GM19351 (cell line): ENCODE measurements at regions not wholly inside any gene's neighbourhood (a gene's known extent, or its start where the extent isn't known, plus 50 kb on each side); places are given as distances from the start of the nearest gene placed in this dataset.

ENCODE experiments used
- ATAC-seq: cut with Tn5 transposase; IDR thresholded peaks from one replicate; pipeline ENCODE4 v1.9.1; 2021; ENCODE audit warnings: mild to moderate bottlenecking, moderate library complexity; ENCODE audit not compliant: unreplicated experiment

GRCh38 chr1:14294860-14295536, 303.5 kb upstream of the KAZN start:
- ATAC-seq: no peak

- ATAC-seq: no peak
These were observed 301.7 kb upstream of the KAZN start for GRCh38 chr1:14296795-14297194.

- ATAC-seq: no peak
These were observed 301.1 kb upstream of the KAZN start for GRCh38 chr1:14297356-14297755.

GRCh38 chr1:14298806-14299205, 299.7 kb upstream of the KAZN start:
- ATAC-seq: no peak

GRCh38 chr1:14300991-14301703, 297.3 kb upstream of the KAZN start:
- no peak for ATAC-seq

- ATAC-seq: no peak
These were observed 296.8 kb upstream of the KAZN start for GRCh38 chr1:14301704-14302024.

- no peak for ATAC-seq
These were observed 296.5 kb upstream of the KAZN start for GRCh38 chr1:14302025-14302424.

GRCh38 chr1:14303011-14303410, 295.5 kb upstream of the KAZN start:
- no peak for ATAC-seq

GRCh38 chr1:14304381-14304865, 294.1 kb upstream of the KAZN start:
- no peak for ATAC-seq

- no peak for ATAC-seq
These were observed 290.0 kb upstream of the KAZN start for GRCh38 chr1:14308460-14308859.

GRCh38 chr1:14309984-14310383, 288.5 kb upstream of the KAZN start:
- no peak for ATAC-seq

- ATAC-seq: no peak
These were observed 288.0 kb upstream of the KAZN start for GRCh38 chr1:14310476-14310875.

- ATAC-seq: no peak
These were observed 284.6 kb upstream of the KAZN start for GRCh38 chr1:14313731-14314431.

- ATAC-seq: no peak
These were observed 279.7 kb upstream of the KAZN start for GRCh38 chr1:14318830-14319229.

- ATAC-seq: no peak
These were observed 278.0 kb upstream of the KAZN start for GRCh38 chr1:14320518-14320917.

GRCh38 chr1:14320986-14321385, 277.5 kb upstream of the KAZN start:
- ATAC-seq: no peak

- ATAC-seq: no peak
These were observed 277.1 kb upstream of the KAZN start for GRCh38 chr1:14321422-14321821.

- ATAC-seq: no peak
These were observed 274.8 kb upstream of the KAZN start for GRCh38 chr1:14323568-14324247.

- ATAC-seq: no peak
These were observed 274.2 kb upstream of the KAZN start for GRCh38 chr1:14324248-14324630.

- no peak for ATAC-seq
These were observed 271.6 kb upstream of the KAZN start for GRCh38 chr1:14326857-14327256.

GRCh38 chr1:14328685-14329084, 269.8 kb upstream of the KAZN start:
- ATAC-seq: no peak

- ATAC-seq: no peak
These were observed 266.3 kb upstream of the KAZN start for GRCh38 chr1:14332158-14332557.
